ENCODE measurements at regions not wholly inside any gene's neighbourhood (a gene's known extent, or its start where the extent isn't known, plus 50 kb on each side); places are given as distances from the start of the nearest gene placed in this dataset.

DNA sequence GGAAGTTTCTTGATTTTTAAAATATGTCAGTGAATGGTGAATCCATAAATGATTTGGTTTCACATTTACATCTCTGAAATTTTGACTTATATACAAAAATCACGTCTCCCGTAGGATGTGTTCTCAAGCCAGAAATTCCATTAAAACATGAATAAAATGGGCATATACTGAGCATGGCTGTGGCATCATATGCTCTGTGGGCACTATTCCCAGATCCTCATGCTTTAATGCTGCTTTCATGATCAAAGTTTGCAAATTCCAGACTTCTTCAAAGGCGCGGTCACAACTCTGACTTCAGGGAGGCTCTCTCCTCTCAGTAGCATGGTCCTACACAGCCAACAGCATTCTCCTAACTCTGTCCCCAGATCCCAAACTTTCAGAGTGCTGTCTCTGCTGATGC, 723.2 kb downstream of the TAF11L14 start:
- Histone ChIP-seq H3K79me2 (no peaks in the 10 kb centered on the region), H3K27me3 (ENCODE audit: control insufficient read depth, insufficient read depth, low read length) (no peaks in the 10 kb centered on the region), H3K9me3 (ENCODE audit: control insufficient read depth, low read length) (no peaks in the 10 kb centered on the region), H2AFZ (no peak overlapping the region), H3K4me1 (no peaks in the 10 kb centered on the region), H3K4me2 (ENCODE audit: low read length) (no peak overlapping the region), H3K36me3 (ENCODE audit: control insufficient read depth, insufficient read depth, low read length) (no peaks in the 10 kb centered on the region), H3K27ac (no peak overlapping the region), H3K4me3 (ENCODE audit: low read depth, low read length) (no peak overlapping the region), H3K9ac (no peak overlapping the region)
- TF ChIP-seq, protein P1, sequence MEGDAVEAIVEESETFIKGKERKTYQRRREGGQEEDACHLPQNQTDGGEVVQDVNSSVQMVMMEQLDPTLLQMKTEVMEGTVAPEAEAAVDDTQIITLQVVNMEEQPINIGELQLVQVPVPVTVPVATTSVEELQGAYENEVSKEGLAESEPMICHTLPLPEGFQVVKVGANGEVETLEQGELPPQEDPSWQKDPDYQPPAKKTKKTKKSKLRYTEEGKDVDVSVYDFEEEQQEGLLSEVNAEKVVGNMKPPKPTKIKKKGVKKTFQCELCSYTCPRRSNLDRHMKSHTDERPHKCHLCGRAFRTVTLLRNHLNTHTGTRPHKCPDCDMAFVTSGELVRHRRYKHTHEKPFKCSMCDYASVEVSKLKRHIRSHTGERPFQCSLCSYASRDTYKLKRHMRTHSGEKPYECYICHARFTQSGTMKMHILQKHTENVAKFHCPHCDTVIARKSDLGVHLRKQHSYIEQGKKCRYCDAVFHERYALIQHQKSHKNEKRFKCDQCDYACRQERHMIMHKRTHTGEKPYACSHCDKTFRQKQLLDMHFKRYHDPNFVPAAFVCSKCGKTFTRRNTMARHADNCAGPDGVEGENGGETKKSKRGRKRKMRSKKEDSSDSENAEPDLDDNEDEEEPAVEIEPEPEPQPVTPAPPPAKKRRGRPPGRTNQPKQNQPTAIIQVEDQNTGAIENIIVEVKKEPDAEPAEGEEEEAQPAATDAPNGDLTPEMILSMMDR (IDR thresholded peaks at IDR 0.05) = no peak

DNA sequence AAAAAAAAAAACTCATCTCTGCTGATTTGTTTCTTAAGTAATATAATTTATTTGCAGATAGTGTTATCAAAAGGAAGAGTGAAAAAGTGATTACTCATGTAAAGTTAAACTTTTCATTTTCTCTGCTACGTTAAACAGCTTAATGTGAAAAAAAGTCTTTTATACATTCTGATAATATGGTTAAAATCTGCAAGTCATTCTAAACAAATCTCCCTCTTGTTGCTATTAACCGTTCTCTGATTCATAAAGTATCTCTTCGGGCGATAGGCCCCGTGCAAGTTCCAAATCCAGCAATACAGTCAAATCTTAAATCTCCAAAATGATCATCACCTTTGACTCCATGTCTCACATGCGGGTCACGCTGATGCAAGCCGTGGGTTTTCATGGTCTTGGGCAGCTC, 732.0 kb downstream of the TAF11L14 start:
- Histone ChIP-seq H3K4me1 (no peaks in the 10 kb centered on the region), H3K79me2 (no peaks in the 10 kb centered on the region), H3K4me2 (ENCODE audit: low read length) (no peak overlapping the region), H3K9me3 (ENCODE audit: control insufficient read depth, low read length) (no peaks in the 10 kb centered on the region), H3K9ac (no peak overlapping the region), H3K36me3 (ENCODE audit: control insufficient read depth, insufficient read depth, low read length) (no peaks in the 10 kb centered on the region), H3K27me3 (ENCODE audit: control insufficient read depth, insufficient read depth, low read length) (no peaks in the 10 kb centered on the region), H2AFZ (no peak overlapping the region), H3K27ac (no peak overlapping the region), H3K4me3 (ENCODE audit: low read depth, low read length) (no peak overlapping the region)
- TF ChIP-seq, protein P1 (IDR thresholded peaks at IDR 0.05) = no peak

DNA sequence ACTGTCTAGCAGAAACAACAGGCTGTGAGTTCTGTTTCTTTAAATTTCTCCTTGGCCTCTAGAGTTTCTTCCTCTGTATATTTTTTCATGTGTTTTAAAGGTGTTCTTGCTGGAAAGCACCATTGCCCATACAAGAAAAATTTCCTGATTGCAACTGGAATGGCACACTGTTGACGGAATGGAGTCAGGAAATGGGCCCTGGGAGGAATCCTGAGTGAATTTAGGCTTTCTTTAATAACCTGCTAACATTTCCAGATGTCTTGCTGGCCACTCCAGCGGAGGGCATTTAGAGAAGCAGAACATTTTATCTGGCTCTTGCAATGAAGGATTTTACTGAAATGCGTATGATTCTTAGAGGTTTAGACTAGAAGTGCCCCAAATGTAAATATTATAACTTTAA, 736.3 kb downstream of the TAF11L14 start:
- Histone ChIP-seq H3K79me2 (no peaks in the 10 kb centered on the region), H3K27ac (no peak overlapping the region), H3K4me1 (no peaks in the 10 kb centered on the region), H3K27me3 (ENCODE audit: control insufficient read depth, insufficient read depth, low read length) (no peaks in the 10 kb centered on the region), H3K4me3 (ENCODE audit: low read depth, low read length) (no peak overlapping the region), H3K4me2 (ENCODE audit: low read length) (no peak overlapping the region), H3K36me3 (ENCODE audit: control insufficient read depth, insufficient read depth, low read length) (no peaks in the 10 kb centered on the region), H2AFZ (no peak overlapping the region), H3K9me3 (ENCODE audit: control insufficient read depth, low read length) (no peaks in the 10 kb centered on the region), H3K9ac (no peak overlapping the region)
- TF ChIP-seq, protein P1 (IDR thresholded peaks at IDR 0.05) = no peak

DNA sequence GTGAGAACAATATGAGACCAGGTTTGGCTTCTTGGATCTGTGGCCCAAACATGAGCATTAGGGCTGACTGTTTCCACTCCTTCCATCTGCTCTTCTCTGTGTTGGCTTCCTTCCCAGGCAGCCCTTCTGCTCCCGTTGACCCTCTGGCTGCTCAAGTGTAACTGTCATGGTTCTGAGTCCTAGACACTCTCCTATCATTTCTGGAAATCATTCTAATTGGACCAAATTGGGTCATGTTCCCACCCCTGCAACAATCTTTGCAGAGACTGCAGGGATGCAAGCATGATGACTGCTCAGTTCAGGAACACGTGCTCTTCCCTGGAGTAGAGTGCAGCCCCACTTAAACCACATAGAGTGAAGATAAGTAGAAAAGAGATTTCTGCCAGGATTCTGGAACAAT, 741.4 kb downstream of the TAF11L14 start:
- no peak overlapping the region for H3K9ac ChIP-seq
- H3K4me1 ChIP-seq = no peaks in the 10 kb centered on the region
- H3K9me3 ChIP-seq (ENCODE audit: control insufficient read depth, low read length) = no peaks in the 10 kb centered on the region
- H3K79me2 ChIP-seq = no peaks in the 10 kb centered on the region
- no peak overlapping the region for H3K4me2 ChIP-seq (ENCODE audit: low read length)
- no peak overlapping the region for H3K27ac ChIP-seq
- H3K36me3 ChIP-seq (ENCODE audit: control insufficient read depth, insufficient read depth, low read length) = no peaks in the 10 kb centered on the region
- no peaks in the 10 kb centered on the region for H3K27me3 ChIP-seq (ENCODE audit: control insufficient read depth, insufficient read depth, low read length)
- TF ChIP-seq, protein P1 (IDR thresholded peaks at IDR 0.05) = no peak
- H2AFZ ChIP-seq = no peak overlapping the region
- no peak overlapping the region for H3K4me3 ChIP-seq (ENCODE audit: low read depth, low read length)

DNA sequence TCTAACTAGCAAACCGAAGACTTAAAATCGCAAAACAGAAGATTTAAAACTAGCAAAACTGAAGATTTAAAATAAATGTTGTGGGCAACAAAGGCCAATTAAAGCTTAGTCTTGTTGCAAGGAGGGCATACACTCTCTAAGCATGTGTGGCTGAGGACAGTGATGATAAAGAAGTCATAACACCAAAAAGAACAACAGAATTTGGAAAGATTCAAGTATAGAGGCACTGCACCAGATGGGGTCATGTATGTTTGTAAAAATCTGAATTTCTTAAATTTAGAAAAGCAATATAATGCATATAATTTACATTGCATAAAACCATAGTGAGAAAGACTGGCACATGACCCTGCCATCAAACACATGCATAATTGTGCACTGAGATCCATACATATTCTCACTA, 743.8 kb downstream of the TAF11L14 start:
- Histone ChIP-seq H3K27ac (no peak overlapping the region), H3K4me3 (ENCODE audit: low read depth, low read length) (no peak overlapping the region), H3K4me1 (no peaks in the 10 kb centered on the region), H3K27me3 (ENCODE audit: control insufficient read depth, insufficient read depth, low read length) (no peaks in the 10 kb centered on the region), H3K9ac (no peak overlapping the region), H3K4me2 (ENCODE audit: low read length) (no peak overlapping the region), H3K9me3 (ENCODE audit: control insufficient read depth, low read length) (no peaks in the 10 kb centered on the region), H2AFZ (no peak overlapping the region), H3K79me2 (no peaks in the 10 kb centered on the region), H3K36me3 (ENCODE audit: control insufficient read depth, insufficient read depth, low read length) (no peaks in the 10 kb centered on the region)
- TF ChIP-seq, protein P1 (IDR thresholded peaks at IDR 0.05) = no peak
